T-helper 2 cell (primary cell): ENCODE measurements at regions not wholly inside any gene's neighbourhood (a gene's known extent, or its start where the extent isn't known, plus 50 kb on each side); places are given as distances from the start of the nearest gene placed in this dataset.
A peak's percentile ranks its signal among the peaks of the same experiment; 100 is the strongest.
"Not testable (repeated sequence)": the region's sequence is repeated elsewhere in the genome, so short reads cannot be mapped to it uniquely, and the experiment has no call there.

Experiments used
- DNase-seq, 5 experiments: peaks; one replicate each; pipeline versions ENCODE4 v3.0.0 to v3.0.0-alpha.2; 2012 to 2022

GRCh38 chr12:17695495-17695894 lies 394.5 kb downstream of the RERGL start:
- no peak for DNase-seq

GRCh38 chr12:17691369-17691768 lies 398.6 kb downstream of the RERGL start:
- no peak for DNase-seq

GRCh38 chr12:17680220-17680619 lies 409.8 kb downstream of the RERGL start:
- DNase-seq, result no peak

GRCh38 chr12:17666641-17667324 lies 423.2 kb downstream of the RERGL start:
- DNase-seq, result no peak

GRCh38 chr12:17665839-17666238 lies 424.2 kb downstream of the RERGL start:
- DNase-seq, result no peak

- DNase-seq, result no peak
These were observed 428.7 kb downstream of the RERGL start for GRCh38 chr12:17661250-17661649.

- no peak for DNase-seq
These were observed 437.6 kb downstream of the RERGL start for GRCh38 chr12:17652436-17652835.

- no peak for DNase-seq
These were observed 447.7 kb downstream of the RERGL start for GRCh38 chr12:17642340-17642650.

GRCh38 chr12:17640615-17641014 lies 449.4 kb downstream of the RERGL start:
- DNase-seq, result peak in 1 of 5 experiments; percentile 4

GRCh38 chr12:17618831-17619230 lies 471.2 kb downstream of the RERGL start:
- no peak for DNase-seq

GRCh38 chr12:17609701-17610100 lies 480.3 kb downstream of the RERGL start:
- DNase-seq, result no peak

GRCh38 chr12:17609153-17609552 lies 480.8 kb downstream of the RERGL start:
- no peak for DNase-seq

GRCh38 chr12:17595111-17595510 lies 494.9 kb downstream of the RERGL start:
- DNase-seq, result no peak

- DNase-seq, result no peak
These were observed 496.1 kb downstream of the RERGL start for GRCh38 chr12:17593715-17594406.

GRCh38 chr12:17592472-17592871 lies 497.5 kb downstream of the RERGL start:
- DNase-seq, result no peak

GRCh38 chr12:17591005-17591681 lies 498.9 kb downstream of the RERGL start:
- DNase-seq, result no peak

GRCh38 chr12:17588968-17589367 lies 501.0 kb downstream of the RERGL start:
- no peak for DNase-seq

- no peak for DNase-seq
These were observed 510.6 kb downstream of the RERGL start for GRCh38 chr12:17579205-17580026.

GRCh38 chr12:17577405-17577804 lies 512.6 kb downstream of the RERGL start:
- peak in 1 of 5 experiments; percentile 1 for DNase-seq

GRCh38 chr12:17572250-17572649 lies 517.7 kb downstream of the RERGL start:
- DNase-seq, result no peak

GRCh38 chr12:17571047-17571446 lies 518.9 kb downstream of the RERGL start:
- no peak for DNase-seq

GRCh38 chr12:17564630-17565029 lies 525.4 kb downstream of the RERGL start:
- DNase-seq, result not testable (repeated sequence)

GRCh38 chr12:17550011-17550410 lies 540.0 kb downstream of the RERGL start:
- no peak for DNase-seq
